ENCODE measurements at regions not wholly inside any gene's neighbourhood (a gene's known extent, or its start where the extent isn't known, plus 50 kb on each side); places are given as distances from the start of the nearest gene placed in this dataset.

DNA sequence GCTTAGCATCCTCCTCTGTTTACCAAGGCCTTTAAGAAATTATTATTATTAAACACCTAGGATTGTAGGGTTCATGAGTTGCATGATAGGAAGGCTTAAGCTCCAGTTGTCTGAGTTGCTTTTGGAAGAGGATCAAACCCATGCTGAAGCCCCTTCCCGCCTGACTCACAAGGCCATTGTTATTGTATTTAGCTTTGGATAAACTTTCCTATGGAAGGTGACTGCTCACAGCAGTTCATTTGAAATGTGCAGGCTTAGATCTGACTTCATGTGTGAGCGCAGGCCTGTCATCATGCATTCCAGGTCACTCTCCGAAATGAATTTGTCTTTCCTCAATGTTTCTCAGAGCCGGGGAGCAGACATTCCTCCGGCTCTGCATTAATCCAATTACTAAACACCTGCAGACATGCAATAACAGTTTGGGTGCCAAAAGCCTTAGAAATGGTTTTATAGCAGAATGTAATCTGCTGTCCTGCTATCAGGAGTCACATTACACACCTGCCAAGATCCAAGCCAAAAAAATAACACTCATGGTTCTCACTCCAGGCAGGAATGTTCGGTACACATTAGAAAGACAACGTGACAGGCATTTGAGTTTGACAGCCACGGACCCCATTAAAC, 119.9 kb downstream of the OSR1 start:
- POLR2A ChIA-PET: no interaction called here
- TF ChIP-seq CEBPG (CRISPR knock-in tag; IDR thresholded peaks at IDR 0.05): no peak
- TF ChIP-seq CEBPG (tag; conservative IDR thresholded peaks at IDR 0.05 in 1 of 2, IDR thresholded peaks at IDR 0.05 in 1 of 2): no peak
- no peak for TF ChIP-seq CEBPB (tag; IDR thresholded peaks at IDR 0.05)
- no peak for TF ChIP-seq DDX20 (tag; IDR thresholded peaks at IDR 0.05; ENCODE audit: low read depth)
- TF ChIP-seq NFXL1 (CRISPR knock-in tag; IDR thresholded peaks at IDR 0.05): no peak
- no peak for TF ChIP-seq EHMT2 (IDR thresholded peaks at IDR 0.05)
- no peak for TF ChIP-seq XRCC4 (IDR thresholded peaks at IDR 0.05; ENCODE audit: extremely low read depth, insufficient read depth, insufficient read length)
- no peak for TF ChIP-seq ZSCAN29 (IDR thresholded peaks at IDR 0.05)
- TF ChIP-seq, protein P1, sequence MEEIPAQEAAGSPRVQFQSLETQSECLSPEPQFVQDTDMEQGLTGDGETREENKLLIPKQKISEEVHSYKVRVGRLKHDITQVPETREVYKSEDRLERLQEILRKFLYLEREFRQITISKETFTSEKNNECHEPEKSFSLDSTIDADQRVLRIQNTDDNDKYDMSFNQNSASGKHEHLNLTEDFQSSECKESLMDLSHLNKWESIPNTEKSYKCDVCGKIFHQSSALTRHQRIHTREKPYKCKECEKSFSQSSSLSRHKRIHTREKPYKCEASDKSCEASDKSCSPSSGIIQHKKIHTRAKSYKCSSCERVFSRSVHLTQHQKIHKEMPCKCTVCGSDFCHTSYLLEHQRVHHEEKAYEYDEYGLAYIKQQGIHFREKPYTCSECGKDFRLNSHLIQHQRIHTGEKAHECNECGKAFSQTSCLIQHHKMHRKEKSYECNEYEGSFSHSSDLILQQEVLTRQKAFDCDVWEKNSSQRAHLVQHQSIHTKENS (CRISPR knock-in tag; IDR thresholded peaks at IDR 0.05): no peak
- no peak for TF ChIP-seq MYNN (IDR thresholded peaks at IDR 0.05)
- no peak for TF ChIP-seq MYNN (CRISPR knock-in tag; IDR thresholded peaks at IDR 0.05)
- TF ChIP-seq ZC3H8 (IDR thresholded peaks at IDR 0.05): no peak
- no peak for TF ChIP-seq KHSRP (IDR thresholded peaks at IDR 0.05)
- TF ChIP-seq, protein P2, sequence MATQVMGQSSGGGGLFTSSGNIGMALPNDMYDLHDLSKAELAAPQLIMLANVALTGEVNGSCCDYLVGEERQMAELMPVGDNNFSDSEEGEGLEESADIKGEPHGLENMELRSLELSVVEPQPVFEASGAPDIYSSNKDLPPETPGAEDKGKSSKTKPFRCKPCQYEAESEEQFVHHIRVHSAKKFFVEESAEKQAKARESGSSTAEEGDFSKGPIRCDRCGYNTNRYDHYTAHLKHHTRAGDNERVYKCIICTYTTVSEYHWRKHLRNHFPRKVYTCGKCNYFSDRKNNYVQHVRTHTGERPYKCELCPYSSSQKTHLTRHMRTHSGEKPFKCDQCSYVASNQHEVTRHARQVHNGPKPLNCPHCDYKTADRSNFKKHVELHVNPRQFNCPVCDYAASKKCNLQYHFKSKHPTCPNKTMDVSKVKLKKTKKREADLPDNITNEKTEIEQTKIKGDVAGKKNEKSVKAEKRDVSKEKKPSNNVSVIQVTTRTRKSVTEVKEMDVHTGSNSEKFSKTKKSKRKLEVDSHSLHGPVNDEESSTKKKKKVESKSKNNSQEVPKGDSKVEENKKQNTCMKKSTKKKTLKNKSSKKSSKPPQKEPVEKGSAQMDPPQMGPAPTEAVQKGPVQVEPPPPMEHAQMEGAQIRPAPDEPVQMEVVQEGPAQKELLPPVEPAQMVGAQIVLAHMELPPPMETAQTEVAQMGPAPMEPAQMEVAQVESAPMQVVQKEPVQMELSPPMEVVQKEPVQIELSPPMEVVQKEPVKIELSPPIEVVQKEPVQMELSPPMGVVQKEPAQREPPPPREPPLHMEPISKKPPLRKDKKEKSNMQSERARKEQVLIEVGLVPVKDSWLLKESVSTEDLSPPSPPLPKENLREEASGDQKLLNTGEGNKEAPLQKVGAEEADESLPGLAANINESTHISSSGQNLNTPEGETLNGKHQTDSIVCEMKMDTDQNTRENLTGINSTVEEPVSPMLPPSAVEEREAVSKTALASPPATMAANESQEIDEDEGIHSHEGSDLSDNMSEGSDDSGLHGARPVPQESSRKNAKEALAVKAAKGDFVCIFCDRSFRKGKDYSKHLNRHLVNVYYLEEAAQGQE (IDR thresholded peaks at IDR 0.05; ENCODE audit: borderline replicate concordance): no peak
- TF ChIP-seq, protein P2 (CRISPR knock-in tag; IDR thresholded peaks at IDR 0.05; ENCODE audit: low read depth): no peak
- TF ChIP-seq CBFB (CRISPR knock-in tag; IDR thresholded peaks at IDR 0.05): no peak

More for the DNA sequence above, 119.9 kb downstream of the OSR1 start:
- in situ Hi-C loops (cut with MboI): no loop called here
- H3K36me3 ChIP-seq (ENCODE audit: control insufficient read depth, insufficient read depth, low read length): no peaks in the 10 kb centered on the region
- BruUV-seq (replicated peaks): no TSS peak
- CTCF ChIA-PET (ENCODE audit: low intra/inter-chr PET ratio): no interaction called here
- DNase-seq (ENCODE audit: extremely low read depth in 1 of 4, low spot score in 3 of 4) (no peak), ATAC-seq (no peak), FAIRE-seq (no peak)
- H3K27me3 ChIP-seq (ENCODE audit: control insufficient read depth in 2 of 2, insufficient read depth in 2 of 2, low read length in 2 of 2): no peaks in the 10 kb centered on the region
- intact Hi-C loops (cut with micrococcal nuclease): no loop called here
- H3K9me3 ChIP-seq (replicated peaks; ENCODE audit: control insufficient read depth, insufficient read depth, low read depth, low read length): no peaks in the 10 kb centered on the region
- no peaks in the 10 kb centered on the region for H3K4me1 ChIP-seq (replicated peaks in 1 of 2; ENCODE audit: control insufficient read depth in 2 of 2, insufficient read depth in 2 of 2, low read length in 2 of 2)
- H3K79me2 ChIP-seq (ENCODE audit: control insufficient read depth, insufficient read depth, low read length): no peaks in the 10 kb centered on the region
- H2AFZ ChIP-seq (ENCODE audit: low read depth, low read length): no peak overlapping the region
- H3K4me2 ChIP-seq (ENCODE audit: insufficient read depth, low read length): no peak overlapping the region
- H3K9me1 ChIP-seq (ENCODE audit: control insufficient read depth, insufficient read depth, low read length): no peaks in the 10 kb centered on the region
- no peak overlapping the region for H3K4me3 ChIP-seq
- H3K27ac ChIP-seq (ENCODE audit: extremely low read depth, low read depth, low read length): no peak overlapping the region
- H4K20me1 ChIP-seq (replicated peaks; ENCODE audit: control insufficient read depth, insufficient read depth, low read length): no peaks in the 10 kb centered on the region
- no peak overlapping the region for H3K9ac ChIP-seq (ENCODE audit: insufficient read depth in 1 of 2, low read depth in 2 of 2, low read length in 2 of 2)
- 1% methylated on average over 8 of the region's 8 CpGs for WGBS (ENCODE audit: insufficient coverage, low coverage, missing lambda C conversion rate)
